ENCODE measurements at regions not wholly inside any gene's neighbourhood (a gene's known extent, or its start where the extent isn't known, plus 50 kb on each side); places are given as distances from the start of the nearest gene placed in this dataset.

GRCh38 chr14:29123017-29123416 lies 356.4 kb downstream of the FOXG1 start:
- WGBS (ENCODE audit: insufficient coverage, low coverage, missing lambda C conversion rate), result 0% methylated on average over 1 of the region's 1 CpG
- TF ChIP-seq RBM15 (IDR thresholded peaks at IDR 0.05; ENCODE audit: insufficient read depth, low read length), result no peak
- TF ChIP-seq CHAMP1 (IDR thresholded peaks at IDR 0.05), result no peak
- TF ChIP-seq, protein P1, sequence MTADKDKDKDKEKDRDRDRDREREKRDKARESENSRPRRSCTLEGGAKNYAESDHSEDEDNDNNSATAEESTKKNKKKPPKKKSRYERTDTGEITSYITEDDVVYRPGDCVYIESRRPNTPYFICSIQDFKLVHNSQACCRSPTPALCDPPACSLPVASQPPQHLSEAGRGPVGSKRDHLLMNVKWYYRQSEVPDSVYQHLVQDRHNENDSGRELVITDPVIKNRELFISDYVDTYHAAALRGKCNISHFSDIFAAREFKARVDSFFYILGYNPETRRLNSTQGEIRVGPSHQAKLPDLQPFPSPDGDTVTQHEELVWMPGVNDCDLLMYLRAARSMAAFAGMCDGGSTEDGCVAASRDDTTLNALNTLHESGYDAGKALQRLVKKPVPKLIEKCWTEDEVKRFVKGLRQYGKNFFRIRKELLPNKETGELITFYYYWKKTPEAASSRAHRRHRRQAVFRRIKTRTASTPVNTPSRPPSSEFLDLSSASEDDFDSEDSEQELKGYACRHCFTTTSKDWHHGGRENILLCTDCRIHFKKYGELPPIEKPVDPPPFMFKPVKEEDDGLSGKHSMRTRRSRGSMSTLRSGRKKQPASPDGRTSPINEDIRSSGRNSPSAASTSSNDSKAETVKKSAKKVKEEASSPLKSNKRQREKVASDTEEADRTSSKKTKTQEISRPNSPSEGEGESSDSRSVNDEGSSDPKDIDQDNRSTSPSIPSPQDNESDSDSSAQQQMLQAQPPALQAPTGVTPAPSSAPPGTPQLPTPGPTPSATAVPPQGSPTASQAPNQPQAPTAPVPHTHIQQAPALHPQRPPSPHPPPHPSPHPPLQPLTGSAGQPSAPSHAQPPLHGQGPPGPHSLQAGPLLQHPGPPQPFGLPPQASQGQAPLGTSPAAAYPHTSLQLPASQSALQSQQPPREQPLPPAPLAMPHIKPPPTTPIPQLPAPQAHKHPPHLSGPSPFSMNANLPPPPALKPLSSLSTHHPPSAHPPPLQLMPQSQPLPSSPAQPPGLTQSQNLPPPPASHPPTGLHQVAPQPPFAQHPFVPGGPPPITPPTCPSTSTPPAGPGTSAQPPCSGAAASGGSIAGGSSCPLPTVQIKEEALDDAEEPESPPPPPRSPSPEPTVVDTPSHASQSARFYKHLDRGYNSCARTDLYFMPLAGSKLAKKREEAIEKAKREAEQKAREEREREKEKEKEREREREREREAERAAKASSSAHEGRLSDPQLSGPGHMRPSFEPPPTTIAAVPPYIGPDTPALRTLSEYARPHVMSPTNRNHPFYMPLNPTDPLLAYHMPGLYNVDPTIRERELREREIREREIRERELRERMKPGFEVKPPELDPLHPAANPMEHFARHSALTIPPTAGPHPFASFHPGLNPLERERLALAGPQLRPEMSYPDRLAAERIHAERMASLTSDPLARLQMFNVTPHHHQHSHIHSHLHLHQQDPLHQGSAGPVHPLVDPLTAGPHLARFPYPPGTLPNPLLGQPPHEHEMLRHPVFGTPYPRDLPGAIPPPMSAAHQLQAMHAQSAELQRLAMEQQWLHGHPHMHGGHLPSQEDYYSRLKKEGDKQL (CRISPR knock-in tag; IDR thresholded peaks at IDR 0.05; ENCODE audit: borderline replicate concordance), result no peak
- TF ChIP-seq NCOA6 (IDR thresholded peaks at IDR 0.05), result no peak
- TF ChIP-seq ATF1 (CRISPR knock-in tag; IDR thresholded peaks at IDR 0.05), result no peak
- TF ChIP-seq ATF1 (tag; IDR thresholded peaks at IDR 0.05), result no peak
- TF ChIP-seq LARP7 (IDR thresholded peaks at IDR 0.05), result no peak
- no peak for TF ChIP-seq RBM34 (IDR thresholded peaks at IDR 0.05; ENCODE audit: borderline replicate concordance, insufficient read depth, low read length)
- TF ChIP-seq ZNF79 (CRISPR knock-in tag; IDR thresholded peaks at IDR 0.05; ENCODE audit: low read depth), result no peak
- no peak for TF ChIP-seq NFE2L1 (tag; IDR thresholded peaks at IDR 0.05; ENCODE audit: borderline replicate concordance, low read depth)
- no peak for TF ChIP-seq POLR2B (IDR thresholded peaks at IDR 0.05; ENCODE audit: low read depth, partially characterized antibody)
- TF ChIP-seq FOSL1 (tag; conservative IDR thresholded peaks at IDR 0.05), result no peak
- no peak for TF ChIP-seq ZBTB8A (IDR thresholded peaks at IDR 0.05; ENCODE audit: partially characterized antibody)
- no peak for TF ChIP-seq ZNF707 (CRISPR knock-in tag; conservative IDR thresholded peaks at IDR 0.05)
- no peak for TF ChIP-seq ARHGAP35 (IDR thresholded peaks at IDR 0.05; ENCODE audit: partially characterized antibody)
- no peak for TF ChIP-seq DMBX1 (CRISPR knock-in tag; IDR thresholded peaks at IDR 0.05; ENCODE audit: borderline replicate concordance)
- no peak for TF ChIP-seq ZKSCAN3 (CRISPR knock-in tag; IDR thresholded peaks at IDR 0.05)
- ATAC-seq, result no peak
- no peaks in the 10 kb centered on the region for H3K79me2 ChIP-seq (ENCODE audit: control insufficient read depth, insufficient read depth, low read length)
- DNase-seq (ENCODE audit: extremely low read depth in 1 of 4, low spot score in 3 of 4), result no peak
- H3K4me1 ChIP-seq (replicated peaks in 1 of 2; ENCODE audit: control insufficient read depth in 2 of 2, insufficient read depth in 2 of 2, low read length in 2 of 2), result no peaks in the 10 kb centered on the region
- in situ Hi-C loops (cut with MboI) (no loop called here), intact Hi-C loops (cut with micrococcal nuclease) (no loop called here)
- H2AFZ ChIP-seq (ENCODE audit: low read depth, low read length), result no peak overlapping the region
- ChIA-PET POLR2A (no interaction called here), CTCF (ENCODE audit: low intra/inter-chr PET ratio) (no interaction called here)
- H3K9me1 ChIP-seq (ENCODE audit: control insufficient read depth, insufficient read depth, low read length), result no peaks in the 10 kb centered on the region
- no peaks in the 10 kb centered on the region for H4K20me1 ChIP-seq (replicated peaks; ENCODE audit: control insufficient read depth, insufficient read depth, low read length)
- H3K27ac ChIP-seq (ENCODE audit: extremely low read depth, low read depth, low read length), result no peak overlapping the region
- H3K4me3 ChIP-seq, result no peak overlapping the region
- no peak overlapping the region for H3K9ac ChIP-seq (ENCODE audit: insufficient read depth in 1 of 2, low read depth in 2 of 2, low read length in 2 of 2)
- FAIRE-seq, result no peak
- H3K27me3 ChIP-seq (ENCODE audit: control insufficient read depth in 2 of 2, insufficient read depth in 2 of 2, low read length in 2 of 2), result no peaks in the 10 kb centered on the region
- H3K4me2 ChIP-seq (ENCODE audit: insufficient read depth, low read length), result no peak overlapping the region
- H3K36me3 ChIP-seq (ENCODE audit: control insufficient read depth, insufficient read depth, low read length), result no peaks in the 10 kb centered on the region
- no TSS peak for BruUV-seq (replicated peaks)
- no peaks in the 10 kb centered on the region for H3K9me3 ChIP-seq (replicated peaks; ENCODE audit: control insufficient read depth, insufficient read depth, low read depth, low read length)
